ENCODE measurements at regions not wholly inside any gene's neighbourhood (a gene's known extent, or its start where the extent isn't known, plus 50 kb on each side); places are given as distances from the start of the nearest gene placed in this dataset.
"Not testable (repeated sequence)": the region's sequence is repeated elsewhere in the genome, so short reads cannot be mapped to it uniquely, and the experiment has no call there.

DNA sequence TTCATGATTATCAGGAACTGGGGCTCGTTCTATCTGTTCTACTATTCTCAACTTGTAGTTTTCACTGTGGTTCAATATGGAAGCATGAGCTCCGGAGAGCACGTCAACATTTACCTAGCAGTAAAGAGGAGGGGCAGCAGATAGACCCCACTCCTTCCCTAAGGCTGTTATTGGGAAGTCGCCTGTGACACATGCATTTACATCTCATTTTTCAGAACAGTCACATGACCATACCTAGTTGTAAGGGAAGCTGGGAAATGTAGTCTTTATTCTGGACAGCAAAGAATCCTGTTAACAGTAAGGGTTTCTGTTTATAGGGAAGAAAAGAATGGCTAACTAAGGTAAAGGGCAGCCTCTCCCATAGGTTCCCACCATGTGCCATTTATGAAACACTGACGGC, 158.3 kb downstream of the ZFP64 start:
- Histone ChIP-seq H3K27ac (ENCODE audit: low read length) (no peak overlapping the region), H3K36me3 (ENCODE audit: control insufficient read depth, insufficient read depth, low read length) (no peaks in the 10 kb centered on the region), H3K9me3 (ENCODE audit: control insufficient read depth, insufficient read depth, low read length) (no peaks in the 10 kb centered on the region), H3K4me1 (ENCODE audit: control insufficient read depth, insufficient read depth, low read length) (no peaks in the 10 kb centered on the region), H3K4me3 (ENCODE audit: low read length) (no peak overlapping the region), H3K27me3 (ENCODE audit: control insufficient read depth, insufficient read depth, low read length) (no peaks in the 10 kb centered on the region)
- no peak for DNase-seq (ENCODE audit: low read depth, low spot score)
- no CpG with 5 or more reads among the region's 5 CpGs for WGBS (ENCODE audit: insufficient coverage, insufficient read length)

DNA sequence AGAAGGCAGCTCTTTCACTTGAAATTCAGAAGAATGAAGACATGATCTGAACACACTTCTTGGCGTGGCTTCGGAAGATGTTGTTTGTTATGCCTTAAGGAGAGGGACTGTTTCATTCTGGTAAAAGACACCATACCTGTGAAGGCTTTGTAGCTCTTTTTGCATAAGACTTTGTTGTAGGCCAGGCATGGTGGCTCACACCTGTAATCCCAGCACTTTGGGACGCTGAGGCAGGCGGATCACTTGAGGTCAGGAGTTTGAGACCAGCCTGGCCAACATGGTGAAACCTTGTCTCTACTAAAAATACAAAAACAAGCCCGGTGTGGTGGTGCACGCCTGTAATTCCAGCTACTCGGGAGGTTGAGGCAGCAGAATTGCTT, 159.3 kb downstream of the ZFP64 start:
- H3K27me3 ChIP-seq (ENCODE audit: control insufficient read depth, insufficient read depth, low read length); H3K4me1 ChIP-seq (ENCODE audit: control insufficient read depth, insufficient read depth, low read length); H3K4me3 ChIP-seq (ENCODE audit: low read length); H3K36me3 ChIP-seq (ENCODE audit: control insufficient read depth, insufficient read depth, low read length); H3K9me3 ChIP-seq (ENCODE audit: control insufficient read depth, insufficient read depth, low read length); DNase-seq (ENCODE audit: low read depth, low spot score); H3K27ac ChIP-seq (ENCODE audit: low read length): not testable (repeated sequence)
- no CpG with 5 or more reads among the region's 7 CpGs for WGBS (ENCODE audit: insufficient coverage, insufficient read length)

DNA sequence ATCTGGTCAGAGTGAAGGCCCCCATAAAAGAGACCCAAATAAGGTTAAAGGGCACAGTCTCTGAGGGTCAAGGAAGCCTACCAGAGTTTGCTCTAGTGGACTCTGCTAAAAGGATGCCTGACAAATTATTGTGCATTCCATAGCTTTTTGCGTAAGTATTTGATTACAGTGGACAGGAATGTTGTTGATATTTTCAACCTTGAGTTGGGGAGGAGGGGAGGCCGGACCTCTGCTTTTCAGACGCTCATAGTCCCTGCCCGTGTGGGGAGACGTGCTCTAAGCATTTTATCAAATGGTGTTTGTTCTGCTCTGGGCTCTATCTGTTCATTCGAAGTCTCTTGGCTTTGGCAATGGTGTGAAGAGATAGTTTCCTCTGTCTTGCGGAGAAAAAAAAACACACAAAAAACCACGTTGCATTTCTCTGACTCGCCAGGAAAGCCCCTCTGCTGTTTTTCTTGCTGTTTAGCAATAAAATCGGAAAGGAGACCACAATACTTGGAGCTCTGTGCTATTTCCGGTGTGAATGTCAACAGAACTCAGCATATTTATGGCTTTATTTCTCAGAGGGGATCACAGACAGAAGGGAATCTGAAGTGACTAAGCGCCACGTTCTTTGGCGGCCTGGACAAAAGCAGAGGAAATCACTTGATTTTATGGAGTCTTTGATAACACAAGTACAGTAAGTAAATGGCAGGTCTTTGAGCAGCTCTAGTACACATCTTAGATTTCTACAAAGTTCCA, 159.8 kb downstream of the ZFP64 start:
- no peak for DNase-seq (ENCODE audit: low read depth, low spot score)
- Histone ChIP-seq H3K9me3 (ENCODE audit: control insufficient read depth, insufficient read depth, low read length) (no peaks in the 10 kb centered on the region), H3K27ac (ENCODE audit: low read length) (no peak overlapping the region), H3K27me3 (ENCODE audit: control insufficient read depth, insufficient read depth, low read length) (no peaks in the 10 kb centered on the region), H3K36me3 (ENCODE audit: control insufficient read depth, insufficient read depth, low read length) (no peaks in the 10 kb centered on the region), H3K4me3 (ENCODE audit: low read length) (no peak overlapping the region), H3K4me1 (ENCODE audit: control insufficient read depth, insufficient read depth, low read length) (no peaks in the 10 kb centered on the region)
- WGBS (ENCODE audit: insufficient coverage, insufficient read length), result no CpG with 5 or more reads among the region's 14 CpGs

DNA sequence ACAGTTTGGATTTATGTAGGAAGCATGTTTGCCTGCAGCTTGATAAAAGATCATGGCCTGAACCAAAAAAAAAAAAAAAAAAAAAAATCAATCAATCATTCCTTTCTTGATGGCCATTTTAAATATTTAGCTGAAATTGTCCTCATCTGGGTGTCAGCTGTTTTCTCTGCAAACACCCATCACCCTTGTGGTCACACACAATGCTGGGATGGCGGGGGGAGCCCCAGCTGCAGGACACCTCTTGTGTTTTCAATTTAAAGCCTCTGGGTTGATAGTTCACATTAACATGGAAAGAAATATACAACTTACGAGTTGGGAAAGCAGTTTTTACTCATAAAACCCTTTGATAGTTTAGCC, 160.4 kb downstream of the ZFP64 start:
- no peak overlapping the region for H3K27ac ChIP-seq (ENCODE audit: low read length)
- no peak overlapping the region for H3K4me3 ChIP-seq (ENCODE audit: low read length)
- no peaks in the 10 kb centered on the region for H3K27me3 ChIP-seq (ENCODE audit: control insufficient read depth, insufficient read depth, low read length)
- H3K36me3 ChIP-seq (ENCODE audit: control insufficient read depth, insufficient read depth, low read length), result no peaks in the 10 kb centered on the region
- H3K4me1 ChIP-seq (ENCODE audit: control insufficient read depth, insufficient read depth, low read length), result no peaks in the 10 kb centered on the region
- no peak for DNase-seq (ENCODE audit: low read depth, low spot score)
- WGBS (ENCODE audit: insufficient coverage, insufficient read length), result no CpG with 5 or more reads among the region's 2 CpGs
- H3K9me3 ChIP-seq (ENCODE audit: control insufficient read depth, insufficient read depth, low read length), result no peaks in the 10 kb centered on the region

DNA sequence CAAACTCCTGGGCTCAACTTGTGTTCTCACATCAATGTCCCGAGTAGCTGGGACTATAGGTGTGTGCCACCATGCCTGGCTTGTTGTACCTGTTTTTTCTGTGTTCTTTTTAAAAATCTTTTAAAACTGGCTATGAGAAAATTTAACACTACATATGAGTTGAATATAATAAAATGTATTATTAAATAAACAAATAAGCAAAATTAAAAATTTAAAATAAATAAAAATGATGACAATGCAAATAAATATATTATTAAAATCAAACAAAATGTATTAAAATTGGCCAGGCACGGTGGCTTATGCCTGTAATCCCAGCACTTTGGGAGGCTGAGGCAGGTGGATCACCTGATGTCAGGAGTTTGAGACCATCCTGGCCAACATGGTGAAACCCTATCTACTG, 162.4 kb downstream of the ZFP64 start:
- H3K36me3 ChIP-seq (ENCODE audit: control insufficient read depth, insufficient read depth, low read length); H3K4me1 ChIP-seq (ENCODE audit: control insufficient read depth, insufficient read depth, low read length); H3K4me3 ChIP-seq (ENCODE audit: low read length); H3K27ac ChIP-seq (ENCODE audit: low read length); DNase-seq (ENCODE audit: low read depth, low spot score); H3K9me3 ChIP-seq (ENCODE audit: control insufficient read depth, insufficient read depth, low read length); H3K27me3 ChIP-seq (ENCODE audit: control insufficient read depth, insufficient read depth, low read length): not testable (repeated sequence)
- no CpG with 5 or more reads among the region's 2 CpGs for WGBS (ENCODE audit: insufficient coverage, insufficient read length)

DNA sequence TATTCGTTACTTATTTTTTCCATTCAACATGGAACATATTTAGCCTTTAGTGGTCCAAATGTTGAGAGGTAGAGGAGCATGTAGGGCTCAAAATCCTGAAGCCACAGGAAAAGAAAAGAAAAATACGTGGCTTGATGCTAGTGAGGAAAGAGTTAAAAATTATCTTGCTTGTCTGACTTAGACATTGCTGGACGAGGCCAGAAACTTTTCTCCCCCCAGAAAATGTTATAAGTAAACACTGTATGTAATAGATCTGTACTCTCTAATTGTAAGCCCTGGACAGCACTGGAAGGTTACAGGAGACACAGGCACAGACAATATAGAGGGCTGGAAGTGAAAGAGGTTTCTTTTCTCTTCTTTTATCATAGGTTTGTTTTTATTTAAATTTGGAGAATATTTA, 165.6 kb downstream of the ZFP64 start:
- DNase-seq (ENCODE audit: low read depth, low spot score), result no peak
- no peaks in the 10 kb centered on the region for H3K36me3 ChIP-seq (ENCODE audit: control insufficient read depth, insufficient read depth, low read length)
- H3K4me3 ChIP-seq (ENCODE audit: low read length), result no peak overlapping the region
- H3K27ac ChIP-seq (ENCODE audit: low read length), result no peak overlapping the region
- WGBS (ENCODE audit: insufficient coverage, insufficient read length), result no CpG with 5 or more reads among the region's 3 CpGs
- no peaks in the 10 kb centered on the region for H3K4me1 ChIP-seq (ENCODE audit: control insufficient read depth, insufficient read depth, low read length)
- H3K27me3 ChIP-seq (ENCODE audit: control insufficient read depth, insufficient read depth, low read length), result no peaks in the 10 kb centered on the region
- no peaks in the 10 kb centered on the region for H3K9me3 ChIP-seq (ENCODE audit: control insufficient read depth, insufficient read depth, low read length)

DNA sequence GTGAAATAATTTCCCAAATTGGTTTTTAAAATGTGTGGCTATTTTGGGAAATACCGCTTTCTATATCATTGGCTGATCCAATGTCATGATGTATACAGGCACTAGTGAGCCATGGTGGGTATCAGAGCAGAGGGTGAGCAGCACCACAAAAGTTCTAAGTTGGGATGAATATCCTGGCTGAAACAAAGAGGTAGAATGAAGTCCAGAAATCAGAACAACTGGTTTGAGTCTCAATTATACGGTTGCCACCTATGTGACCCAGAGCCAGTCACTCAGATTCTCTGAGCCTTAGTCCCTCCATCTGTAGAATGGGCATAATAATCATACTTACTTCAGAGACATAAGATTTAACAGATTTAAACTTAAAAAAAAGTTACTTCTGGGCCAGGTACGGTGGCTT, 172.3 kb downstream of the ZFP64 start:
- no peak overlapping the region for H3K27ac ChIP-seq (ENCODE audit: low read length)
- no peak for DNase-seq (ENCODE audit: low read depth, low spot score)

DNA sequence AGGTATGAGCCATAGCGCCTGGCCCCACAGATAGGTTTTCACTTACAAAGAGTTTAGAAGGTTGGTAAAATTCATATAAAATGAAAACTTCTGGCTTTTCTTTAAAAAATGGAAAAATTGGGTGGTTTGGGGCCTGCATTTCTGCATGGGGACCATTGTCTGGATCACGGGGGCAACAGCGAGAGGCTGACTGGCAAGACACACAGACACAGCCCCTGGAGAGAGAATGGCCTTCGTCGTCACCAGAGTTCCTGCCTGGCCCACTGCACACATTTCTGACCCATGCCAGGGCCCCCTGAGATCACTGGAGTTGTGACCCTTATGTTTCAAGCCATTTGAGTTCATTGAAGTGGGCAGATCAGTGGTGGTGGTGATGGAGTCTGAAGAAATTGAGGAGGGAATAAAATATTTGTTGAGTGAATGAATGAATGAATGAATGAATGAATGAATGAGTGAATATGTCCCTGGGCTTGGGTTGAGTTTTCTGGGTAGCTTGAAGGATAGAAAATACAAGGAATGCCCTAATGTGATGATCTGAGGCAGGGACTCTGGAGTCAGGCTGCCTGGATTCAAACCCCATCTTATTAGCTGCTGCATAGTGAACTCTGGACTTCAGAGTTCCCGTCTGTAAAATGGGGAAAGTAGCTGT, 173.8 kb downstream of the ZFP64 start:
- H3K27ac ChIP-seq (ENCODE audit: low read length), result no peak overlapping the region
- no CpG with 5 or more reads among the region's 6 CpGs for WGBS (ENCODE audit: insufficient coverage, insufficient read length)

More for the DNA sequence above, 172.3 kb downstream of the ZFP64 start:
- Histone ChIP-seq H3K27me3 (ENCODE audit: control insufficient read depth, insufficient read depth, low read length) (no peaks in the 10 kb centered on the region), H3K4me3 (ENCODE audit: low read length) (no peak overlapping the region), H3K36me3 (ENCODE audit: control insufficient read depth, insufficient read depth, low read length) (no peaks in the 10 kb centered on the region), H3K4me1 (ENCODE audit: control insufficient read depth, insufficient read depth, low read length) (no peaks in the 10 kb centered on the region), H3K9me3 (ENCODE audit: control insufficient read depth, insufficient read depth, low read length) (no peaks in the 10 kb centered on the region)
- WGBS (ENCODE audit: insufficient coverage, insufficient read length), result no CpG with 5 or more reads among the region's 3 CpGs

DNA sequence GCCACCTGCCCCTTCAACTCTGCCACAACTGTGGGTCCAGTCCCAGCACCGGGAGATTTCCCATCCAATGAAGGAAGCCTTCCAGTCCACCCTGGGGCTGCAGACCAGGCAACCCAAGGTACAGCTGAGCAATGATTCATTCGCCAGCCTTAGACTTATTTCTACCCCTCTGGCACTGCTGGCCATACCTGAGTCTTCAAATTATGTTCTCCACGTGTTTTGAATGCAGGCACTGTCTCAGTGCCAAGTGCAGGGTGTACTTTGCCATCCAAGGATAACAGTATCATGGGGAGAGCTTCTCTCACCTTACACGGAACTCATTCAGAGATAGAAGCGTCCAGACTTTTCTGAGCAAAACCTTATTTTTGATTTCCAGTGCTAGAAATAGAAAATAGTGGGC, 175.6 kb downstream of the ZFP64 start:
- Histone ChIP-seq H3K4me1 (ENCODE audit: control insufficient read depth, insufficient read depth, low read length) (no peaks in the 10 kb centered on the region), H3K9me3 (ENCODE audit: control insufficient read depth, insufficient read depth, low read length) (no peaks in the 10 kb centered on the region), H3K27ac (ENCODE audit: low read length) (no peak overlapping the region), H3K36me3 (ENCODE audit: control insufficient read depth, insufficient read depth, low read length) (no peaks in the 10 kb centered on the region), H3K4me3 (ENCODE audit: low read length) (no peak overlapping the region), H3K27me3 (ENCODE audit: control insufficient read depth, insufficient read depth, low read length) (no peaks in the 10 kb centered on the region)
- DNase-seq (ENCODE audit: low read depth, low spot score), result no peak
- no CpG with 5 or more reads among the region's 5 CpGs for WGBS (ENCODE audit: insufficient coverage, insufficient read length)

More for the DNA sequence above, 173.8 kb downstream of the ZFP64 start:
- DNase-seq (ENCODE audit: low read depth, low spot score), result no peak
- Histone ChIP-seq H3K4me3 (ENCODE audit: low read length) (no peak overlapping the region), H3K36me3 (ENCODE audit: control insufficient read depth, insufficient read depth, low read length) (no peaks in the 10 kb centered on the region), H3K4me1 (ENCODE audit: control insufficient read depth, insufficient read depth, low read length) (no peaks in the 10 kb centered on the region), H3K9me3 (ENCODE audit: control insufficient read depth, insufficient read depth, low read length) (no peaks in the 10 kb centered on the region), H3K27me3 (ENCODE audit: control insufficient read depth, insufficient read depth, low read length) (no peaks in the 10 kb centered on the region)

DNA sequence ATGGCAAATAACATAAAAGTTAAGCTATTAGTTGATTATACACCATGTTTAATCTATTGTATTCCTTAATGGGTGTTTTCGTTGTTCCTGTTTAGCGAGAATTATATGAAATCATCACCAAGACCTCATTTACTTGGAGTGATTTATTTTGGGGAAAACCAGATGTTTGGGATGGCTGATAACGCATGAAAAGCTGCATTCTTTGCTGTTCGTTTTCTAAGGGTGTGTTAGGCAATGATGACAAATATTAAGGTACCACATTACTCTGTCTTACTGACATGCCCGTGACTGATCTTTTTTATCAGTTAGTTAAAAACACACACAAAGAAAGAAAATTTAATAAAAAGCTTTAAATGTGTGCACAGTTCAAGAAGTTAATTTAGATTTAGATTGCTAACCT, 176.4 kb downstream of the ZFP64 start:
- no CpG with 5 or more reads among the region's 5 CpGs for WGBS (ENCODE audit: insufficient coverage, insufficient read length)
- Histone ChIP-seq H3K4me3 (ENCODE audit: low read length) (no peak overlapping the region), H3K27ac (ENCODE audit: low read length) (no peak overlapping the region), H3K27me3 (ENCODE audit: control insufficient read depth, insufficient read depth, low read length) (no peaks in the 10 kb centered on the region), H3K9me3 (ENCODE audit: control insufficient read depth, insufficient read depth, low read length) (no peaks in the 10 kb centered on the region), H3K36me3 (ENCODE audit: control insufficient read depth, insufficient read depth, low read length) (no peaks in the 10 kb centered on the region), H3K4me1 (ENCODE audit: control insufficient read depth, insufficient read depth, low read length) (no peaks in the 10 kb centered on the region)
- DNase-seq (ENCODE audit: low read depth, low spot score), result no peak

DNA sequence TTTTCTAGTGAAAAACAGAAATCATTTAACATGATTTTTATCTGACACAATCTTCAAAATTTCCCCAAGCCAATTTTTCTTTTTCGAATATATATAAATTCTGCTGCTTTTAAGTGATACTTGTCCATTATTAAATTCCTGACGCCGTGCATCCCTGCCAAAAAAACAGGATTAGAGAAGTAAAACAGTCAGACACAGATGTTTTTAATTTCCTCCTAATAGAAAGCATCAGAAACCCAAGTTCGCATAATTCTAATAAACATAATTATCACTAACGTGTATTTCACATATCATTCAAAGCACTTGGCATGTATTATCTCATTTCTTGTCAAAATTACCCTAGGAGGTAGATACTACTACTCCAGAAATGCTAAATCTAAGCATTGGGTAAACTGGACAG, 179.5 kb downstream of the ZFP64 start:
- Histone ChIP-seq H3K4me3 (ENCODE audit: low read length) (no peak overlapping the region), H3K9me3 (ENCODE audit: control insufficient read depth, insufficient read depth, low read length) (no peaks in the 10 kb centered on the region), H3K27me3 (ENCODE audit: control insufficient read depth, insufficient read depth, low read length) (no peaks in the 10 kb centered on the region), H3K27ac (ENCODE audit: low read length) (no peak overlapping the region), H3K36me3 (ENCODE audit: control insufficient read depth, insufficient read depth, low read length) (no peaks in the 10 kb centered on the region), H3K4me1 (ENCODE audit: control insufficient read depth, insufficient read depth, low read length) (no peaks in the 10 kb centered on the region)
- no peak for DNase-seq (ENCODE audit: low read depth, low spot score)
- 100% methylated on average over 2 of the region's 5 CpGs for WGBS (ENCODE audit: insufficient coverage, insufficient read length)
